Lower lobe of right lung (tissue), 2 donors: ENCODE measurements at regions not wholly inside any gene's neighbourhood (a gene's known extent, or its start where the extent isn't known, plus 50 kb on each side); places are given as distances from the start of the nearest gene placed in this dataset.

ENCODE experiments used
- ATAC-seq, 2 donors: fragments of 200-7000 bp; cut with Tn5 transposase; one replicate each; pipeline ENCODE4 v1.9.1; 2020 to 2022; ENCODE audit warnings: mild to moderate bottlenecking in 2 of 2, moderate library complexity in 2 of 2
- DNase-seq: peaks from one replicate; pipeline ENCODE4 v3.0.0-alpha.2; 2020
- H3K27ac ChIP-seq: fragments of 200-600 bp; one replicate; pipeline ENCODE4 v1.8.0; 2022
- H3K27me3 ChIP-seq: fragments of 200-600 bp; one replicate; pipeline ENCODE4 v1.8.0; 2022; ENCODE audit warnings: low read depth
- H3K36me3 ChIP-seq: fragments of 200-600 bp; one replicate; pipeline ENCODE4 v1.8.0; 2022; ENCODE audit warnings: mild to moderate bottlenecking
- H3K4me1 ChIP-seq: fragments of 200-600 bp; one replicate; pipeline ENCODE4 v1.8.0; 2022
- H3K4me3 ChIP-seq: fragments of 200-600 bp; one replicate; pipeline ENCODE4 v1.8.0; 2022; ENCODE audit warnings: mild to moderate bottlenecking
- H3K9me3 ChIP-seq: fragments of 200-600 bp; one replicate; pipeline ENCODE4 v1.8.0; 2022
- intact Hi-C: fragments of 100-400 bp; cut with DNase I; formaldehyde crosslinking; loops from one replicate; pipeline ENCODE4 v1.11.0; 2022
- TF ChIP-seq, protein P1 (sequence below): fragments of 200-600 bp; IDR thresholded peaks from one replicate; pipeline ENCODE4 v1.8.0; 2022; ENCODE audit warnings: antibody characterized with exemption, mild to moderate bottlenecking
- donor health status: DM: no; HTN: yes; CAD: no; lungs with severe emphysema.

DNA sequence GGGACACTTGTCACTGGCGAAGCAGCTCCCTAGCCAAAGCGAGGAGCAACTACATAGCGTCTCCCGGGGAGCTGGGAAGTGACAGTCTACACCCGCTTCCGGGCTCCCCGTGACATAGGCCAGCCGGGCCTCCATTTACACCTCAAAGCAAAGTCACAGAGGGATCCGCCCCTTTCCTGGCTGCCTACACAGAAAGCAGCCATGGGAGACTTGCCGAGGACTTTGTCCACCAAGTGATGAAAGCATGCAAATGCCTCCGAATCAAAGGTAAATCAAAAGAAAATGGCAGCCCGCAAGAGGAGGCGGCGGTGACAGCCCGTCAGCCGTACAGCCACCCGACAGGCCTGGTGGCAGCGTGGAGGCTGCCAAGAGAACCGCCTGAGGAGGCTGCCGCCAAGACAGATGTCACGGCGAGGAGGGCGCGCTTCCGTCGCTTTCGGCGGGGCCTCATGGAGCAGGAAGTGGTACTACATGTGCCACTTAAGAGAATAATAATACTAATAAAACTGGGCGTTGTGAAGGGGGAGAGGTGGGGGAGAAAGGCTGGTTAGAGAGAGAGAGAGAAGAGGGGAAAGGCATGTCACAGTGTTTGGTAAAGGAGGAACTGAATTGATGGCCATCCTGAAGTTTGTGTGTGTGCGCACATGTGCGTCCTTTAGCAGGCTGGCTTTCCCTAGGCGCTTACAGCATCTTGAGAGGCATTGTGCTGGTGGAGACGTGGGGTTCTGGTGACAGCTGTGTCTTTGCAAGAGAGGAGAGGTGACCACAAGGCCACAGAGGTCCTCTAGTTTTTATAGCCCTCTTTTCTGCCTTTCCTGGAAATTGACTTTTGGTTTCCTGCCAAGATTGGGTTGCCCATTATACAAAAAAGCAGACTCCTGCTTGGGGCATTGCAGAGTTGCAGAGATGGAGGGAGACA, 661.7 kb downstream of the VRK1 start:
- DNase-seq (peak; percentile 56), ATAC-seq (peak; percentile 61 to 73)
- no peaks in the 10 kb centered on the region for H3K4me1 ChIP-seq
- TF ChIP-seq, protein P1, sequence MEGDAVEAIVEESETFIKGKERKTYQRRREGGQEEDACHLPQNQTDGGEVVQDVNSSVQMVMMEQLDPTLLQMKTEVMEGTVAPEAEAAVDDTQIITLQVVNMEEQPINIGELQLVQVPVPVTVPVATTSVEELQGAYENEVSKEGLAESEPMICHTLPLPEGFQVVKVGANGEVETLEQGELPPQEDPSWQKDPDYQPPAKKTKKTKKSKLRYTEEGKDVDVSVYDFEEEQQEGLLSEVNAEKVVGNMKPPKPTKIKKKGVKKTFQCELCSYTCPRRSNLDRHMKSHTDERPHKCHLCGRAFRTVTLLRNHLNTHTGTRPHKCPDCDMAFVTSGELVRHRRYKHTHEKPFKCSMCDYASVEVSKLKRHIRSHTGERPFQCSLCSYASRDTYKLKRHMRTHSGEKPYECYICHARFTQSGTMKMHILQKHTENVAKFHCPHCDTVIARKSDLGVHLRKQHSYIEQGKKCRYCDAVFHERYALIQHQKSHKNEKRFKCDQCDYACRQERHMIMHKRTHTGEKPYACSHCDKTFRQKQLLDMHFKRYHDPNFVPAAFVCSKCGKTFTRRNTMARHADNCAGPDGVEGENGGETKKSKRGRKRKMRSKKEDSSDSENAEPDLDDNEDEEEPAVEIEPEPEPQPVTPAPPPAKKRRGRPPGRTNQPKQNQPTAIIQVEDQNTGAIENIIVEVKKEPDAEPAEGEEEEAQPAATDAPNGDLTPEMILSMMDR = no peak
- H3K4me3 ChIP-seq = peak overlapping the region; percentile 39
- intact Hi-C loops = no loop called here
- H3K36me3 ChIP-seq = no peaks in the 10 kb centered on the region
- peaks cover 13% of the 10 kb centered on the region for H3K9me3 ChIP-seq
- no peaks in the 10 kb centered on the region for H3K27me3 ChIP-seq
- peak overlapping the region; percentile 61 for H3K27ac ChIP-seq

DNA sequence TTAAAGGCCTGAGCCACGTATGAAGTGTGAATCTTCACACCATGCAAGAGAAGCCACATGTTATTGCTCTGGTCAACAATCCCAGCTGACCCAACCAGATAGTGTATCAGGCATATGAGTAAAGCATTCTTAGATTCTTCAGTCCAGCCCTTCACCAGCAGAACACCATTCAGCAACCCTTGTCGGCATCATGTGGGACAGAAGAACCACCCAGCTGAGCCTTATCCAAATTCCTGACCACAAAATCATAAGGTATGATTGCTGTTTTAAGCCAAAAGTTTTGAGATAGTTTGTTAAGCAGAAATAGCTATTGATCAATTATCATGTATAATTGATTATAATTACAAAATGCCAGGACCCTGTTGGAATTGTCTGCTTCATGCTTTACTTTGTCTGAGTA, 664.9 kb downstream of the VRK1 start:
- H3K27me3 ChIP-seq = no peaks in the 10 kb centered on the region
- H3K9me3 ChIP-seq = peaks cover 13% of the 10 kb centered on the region
- H3K27ac ChIP-seq = no peak overlapping the region
- DNase-seq = no peak
- no peak overlapping the region for H3K4me3 ChIP-seq
- no peaks in the 10 kb centered on the region for H3K4me1 ChIP-seq
- ATAC-seq = no peak
- TF ChIP-seq, protein P1 = no peak
- intact Hi-C loops = no loop called here
- no peaks in the 10 kb centered on the region for H3K36me3 ChIP-seq

GRCh38 chr14:97468220-97468619, 671.0 kb downstream of the VRK1 start:
- TF ChIP-seq, protein P1 = no peak
- intact Hi-C loops = no loop called here
- no peaks in the 10 kb centered on the region for H3K4me1 ChIP-seq
- no peaks in the 10 kb centered on the region for H3K27me3 ChIP-seq
- no peak for ATAC-seq
- H3K4me3 ChIP-seq = no peak overlapping the region
- no peak for DNase-seq
- no peaks in the 10 kb centered on the region for H3K9me3 ChIP-seq
- no peaks in the 10 kb centered on the region for H3K36me3 ChIP-seq
- H3K27ac ChIP-seq = no peak overlapping the region

- no peak for ATAC-seq
- Histone ChIP-seq H3K4me3 (no peak overlapping the region), H3K9me3 (no peaks in the 10 kb centered on the region), H3K27ac (no peak overlapping the region), H3K36me3 (no peaks in the 10 kb centered on the region), H3K27me3 (no peaks in the 10 kb centered on the region), H3K4me1 (no peaks in the 10 kb centered on the region)
- intact Hi-C loops = no loop called here
- TF ChIP-seq, protein P1 = no peak
- no peak for DNase-seq
Measured at GRCh38 chr14:97477353-97477752, 680.2 kb downstream of the VRK1 start.

GRCh38 chr14:97485201-97485600, 688.0 kb downstream of the VRK1 start:
- intact Hi-C loops = no loop called here
- Histone ChIP-seq H3K27ac (no peak overlapping the region), H3K36me3 (no peaks in the 10 kb centered on the region), H3K4me1 (no peaks in the 10 kb centered on the region), H3K9me3 (no peaks in the 10 kb centered on the region), H3K27me3 (no peaks in the 10 kb centered on the region), H3K4me3 (no peak overlapping the region)
- DNase-seq (no peak), ATAC-seq (no peak)
- TF ChIP-seq, protein P1 = no peak
